GM18951 (cell line): ENCODE measurements at regions not wholly inside any gene's neighbourhood (a gene's known extent, or its start where the extent isn't known, plus 50 kb on each side); places are given as distances from the start of the nearest gene placed in this dataset.
"Not testable (repeated sequence)": the region's sequence is repeated elsewhere in the genome, so short reads cannot be mapped to it uniquely, and the experiment has no call there.

Experiments used
- POLR2A ChIP-seq: IDR thresholded peaks from 4 replicates; pipeline ENCODE4 v1.6.1; 2011; ENCODE audit warnings: mild to moderate bottlenecking; ENCODE audit not compliant: insufficient read length, insufficient read depth; ENCODE audit errors: extremely low read depth
- in situ Hi-C: fragments of 300-500 bp; cut with MboI; formaldehyde crosslinking; loops from one replicate; pipeline ENCODE4 v1.12.0; 2022; ENCODE audit warnings: low sequenced_read_pairs, mixed read lengths, inconsistent platforms; ENCODE audit not compliant: unreplicated experiment

DNA sequence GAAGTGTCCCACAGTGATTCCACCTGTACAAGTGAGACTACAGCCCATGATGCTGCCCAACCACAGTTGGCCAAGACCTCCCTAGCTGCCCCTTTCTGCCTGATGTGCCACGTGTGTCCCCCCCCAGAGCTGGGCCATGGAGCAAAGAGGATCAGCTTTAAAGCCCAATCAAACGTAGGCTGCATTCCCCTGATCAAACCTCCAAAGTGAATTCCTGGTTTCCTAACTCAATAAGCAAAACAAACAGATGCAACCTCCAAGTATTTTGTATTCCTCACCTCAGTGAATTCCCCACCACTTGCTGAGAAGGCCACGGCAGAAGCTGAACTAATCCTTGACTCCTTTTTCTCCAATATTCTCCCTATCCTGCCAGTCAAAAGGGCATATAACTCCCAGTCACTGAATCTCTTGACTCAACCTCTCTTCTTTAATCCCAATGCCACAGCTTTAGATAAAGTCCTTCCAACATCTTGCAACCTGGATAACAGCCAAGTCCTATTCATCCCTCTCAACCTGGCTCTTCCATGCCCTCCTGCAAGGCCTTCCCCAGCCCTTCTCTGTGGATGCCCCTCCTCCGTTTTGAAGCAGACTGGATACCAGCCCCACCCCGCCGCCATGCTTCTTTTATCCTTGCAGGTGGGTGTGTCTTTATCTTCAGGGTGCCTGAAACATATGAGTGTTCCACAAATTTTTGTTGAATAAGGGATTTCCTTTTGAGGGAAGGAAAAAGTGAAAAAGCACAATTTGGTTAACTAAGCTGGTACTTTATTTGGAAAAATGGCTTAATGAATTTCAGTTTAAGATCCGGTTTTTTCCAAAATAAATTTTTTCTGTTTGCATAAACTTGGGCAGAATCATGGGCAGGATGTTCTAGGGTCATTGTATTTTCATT is 285.2 kb upstream of the MKLN1 start:
- in situ Hi-C loops, result no loop called here
- no peak for TF ChIP-seq POLR2A

DNA sequence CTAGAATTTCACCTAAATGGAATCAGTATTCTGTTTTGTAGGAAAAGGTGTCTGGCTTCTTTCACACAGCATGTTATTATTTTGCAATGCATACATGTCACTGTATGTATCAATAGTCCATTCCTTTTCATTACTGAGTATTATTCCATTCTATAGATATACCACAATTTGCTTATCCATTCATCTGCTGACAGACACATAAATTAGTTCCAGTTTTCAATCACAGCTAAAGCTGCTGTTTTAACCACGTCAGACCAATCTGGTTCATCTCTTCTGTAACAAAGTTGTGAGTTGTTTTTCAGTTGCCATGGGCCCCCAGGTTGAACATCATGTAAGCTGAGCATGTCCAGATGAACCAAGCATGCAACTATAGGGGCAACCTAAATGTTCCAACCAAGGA is 282.1 kb upstream of the MKLN1 start:
- in situ Hi-C loops, result no loop called here

GRCh38 chr7:131046246-131046645 is 281.4 kb upstream of the MKLN1 start:
- TF ChIP-seq POLR2A, result no peak
- in situ Hi-C loops, result no loop called here

More for the DNA sequence above, 282.1 kb upstream of the MKLN1 start:
- TF ChIP-seq POLR2A, result no peak

- no peak for TF ChIP-seq POLR2A
- in situ Hi-C loops, result no loop called here
Observed at GRCh38 chr7:131047651-131048304, 279.9 kb upstream of the MKLN1 start.

- in situ Hi-C loops, result no loop called here
- TF ChIP-seq POLR2A, result no peak
Observed at GRCh38 chr7:131051304-131051703, 276.4 kb upstream of the MKLN1 start.

DNA sequence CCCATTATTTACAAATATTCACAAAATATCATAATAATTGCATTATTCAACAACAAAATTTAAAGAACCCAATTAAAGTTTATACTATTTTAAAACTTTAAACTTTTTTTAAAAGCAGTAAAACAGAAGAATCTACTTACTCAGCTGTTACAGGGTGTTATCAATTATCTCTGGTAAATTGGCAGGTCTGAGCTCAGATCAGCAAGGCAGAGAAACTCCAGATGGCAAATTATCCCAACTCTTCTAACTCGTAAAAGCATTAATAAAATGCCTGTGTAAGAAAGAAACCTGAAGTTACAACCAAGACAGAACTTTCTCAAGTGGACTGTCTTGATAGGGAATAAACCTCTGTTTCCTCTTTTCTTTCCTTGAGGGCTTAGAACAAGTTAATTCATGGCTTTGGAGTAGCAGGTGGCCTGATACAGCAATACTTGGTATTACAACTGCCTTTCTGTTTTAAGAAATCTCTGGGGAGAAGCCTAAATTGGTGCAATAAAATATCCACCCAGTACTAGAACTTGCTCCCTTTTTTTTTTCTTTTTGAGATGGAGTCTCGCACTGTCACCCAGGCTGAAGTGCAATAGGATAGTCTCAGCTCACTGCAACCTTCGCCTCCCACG is 275.3 kb upstream of the MKLN1 start:
- no peak for TF ChIP-seq POLR2A
- in situ Hi-C loops, result no loop called here

DNA sequence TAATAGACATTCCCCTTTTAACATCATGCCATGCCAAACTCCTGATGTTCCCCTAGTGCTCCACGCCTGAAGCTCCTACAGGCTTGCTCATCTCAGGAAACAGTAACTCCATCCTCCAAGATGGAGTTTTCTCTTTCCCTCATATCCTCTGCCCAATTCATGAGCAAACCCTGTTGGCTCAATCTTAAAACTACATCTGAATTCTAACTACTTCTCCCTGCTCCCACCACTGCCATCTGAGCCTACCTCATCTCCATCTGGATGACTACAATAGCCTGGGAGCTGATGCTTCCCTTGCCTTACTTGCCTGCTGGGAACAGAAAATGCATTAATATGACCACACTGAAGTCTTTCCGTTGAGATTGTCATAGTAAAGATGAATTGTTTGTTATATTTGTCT is 271.7 kb upstream of the MKLN1 start:
- in situ Hi-C loops, result no loop called here

DNA sequence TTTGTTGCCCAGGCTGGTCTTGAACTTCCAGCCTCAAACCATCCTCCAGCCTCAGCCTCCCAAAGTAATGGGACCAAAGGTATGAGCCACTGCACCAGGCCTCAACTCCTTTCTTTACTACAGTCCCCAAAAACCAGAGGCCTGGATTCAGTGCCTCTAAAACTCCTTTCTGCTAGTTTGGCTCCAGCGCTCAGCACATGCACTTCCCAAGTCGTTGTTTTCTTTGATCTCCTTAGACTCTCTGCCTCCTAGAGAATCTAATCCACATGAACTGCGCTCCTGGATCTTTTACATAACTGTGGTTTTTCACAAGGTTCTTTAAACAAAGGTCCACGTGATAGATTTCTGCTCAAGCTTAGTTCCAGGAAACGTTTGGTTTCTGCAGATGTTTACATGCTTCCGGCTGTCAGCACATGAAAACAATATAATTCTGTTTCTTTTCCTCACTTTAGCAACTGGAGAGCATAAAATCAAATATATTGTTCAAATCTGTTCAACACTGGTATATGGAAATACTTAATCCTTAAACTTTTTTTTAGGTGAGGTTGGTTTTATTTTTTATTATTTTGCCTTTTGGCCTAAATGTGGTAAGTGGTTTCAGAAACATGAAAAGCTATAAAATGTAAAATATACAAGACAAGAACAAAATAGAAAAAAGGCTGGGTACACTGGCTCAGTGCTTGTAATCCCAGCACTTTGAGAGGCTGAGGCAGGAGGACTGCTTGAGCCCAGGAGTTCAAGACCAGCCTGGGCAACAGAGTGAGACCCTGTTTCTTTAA is 270.5 kb upstream of the MKLN1 start:
- in situ Hi-C loops, result no loop called here
- no peak for TF ChIP-seq POLR2A

More for the DNA sequence above, 271.7 kb upstream of the MKLN1 start:
- no peak for TF ChIP-seq POLR2A

GRCh38 chr7:131057794-131058070 is 269.9 kb upstream of the MKLN1 start:
- no peak for TF ChIP-seq POLR2A
- in situ Hi-C loops, result no loop called here

GRCh38 chr7:131058561-131059288 is 269.0 kb upstream of the MKLN1 start:
- in situ Hi-C loops, result not testable (repeated sequence)

DNA sequence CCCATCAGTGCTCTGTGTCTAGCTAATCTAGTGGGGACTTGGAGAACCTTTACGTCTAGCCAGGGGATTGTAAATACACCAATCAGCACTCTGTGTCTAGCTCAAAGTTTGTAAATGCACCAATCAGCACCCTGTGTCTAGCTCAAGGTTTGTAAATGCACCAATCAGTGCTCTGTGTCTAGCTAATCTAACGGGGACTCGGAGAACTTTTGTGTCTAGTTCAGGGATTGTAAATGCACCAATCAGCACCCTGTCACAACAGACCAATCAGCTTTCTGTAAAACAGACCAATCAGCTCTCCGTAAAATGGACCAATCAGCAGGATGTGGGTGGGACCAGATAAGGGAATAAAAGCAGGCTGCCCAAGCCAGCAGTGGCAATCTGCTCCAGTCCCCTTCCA is 268.3 kb upstream of the MKLN1 start:
- in situ Hi-C loops, result not testable (repeated sequence)

- in situ Hi-C loops, result no loop called here
- TF ChIP-seq POLR2A, result no peak
Observed at GRCh38 chr7:131061158-131061557, 266.5 kb upstream of the MKLN1 start.

GRCh38 chr7:131061818-131062217 is 265.9 kb upstream of the MKLN1 start:
- in situ Hi-C loops, result no loop called here
- TF ChIP-seq POLR2A, result no peak

GRCh38 chr7:131066635-131067034 is 261.0 kb upstream of the MKLN1 start:
- TF ChIP-seq POLR2A, result no peak
- in situ Hi-C loops, result no loop called here
